Motor neuron (in vitro differentiated cells): ENCODE measurements at regions not wholly inside any gene's neighbourhood (a gene's known extent, or its start where the extent isn't known, plus 50 kb on each side); places are given as distances from the start of the nearest gene placed in this dataset.

Source experiments
- ATAC-seq, 8 experiments: fragments of 200-7000 bp; cut with Tn5 transposase; replicated peaks in 6 of 8; 2 replicates each; pipeline ENCODE4 v1.8.0; 2021; ENCODE audit warnings: mild to moderate bottlenecking in 8 of 8, moderate library complexity in 8 of 8
- H3K27ac ChIP-seq, 2 donors: fragments of 250-450 bp; sonication (Bioruptor Pico); 2 replicates each; pipeline ENCODE4 v1.9.0; 2021; ENCODE audit warnings: antibody characterized with exemption in 2 of 2, mild to moderate bottlenecking in 2 of 2, moderate library complexity in 1 of 2
- H3K4me1 ChIP-seq, 2 donors: fragments of 250-450 bp; sonication (Bioruptor Pico); replicated peaks in 1 of 2; 2 replicates each; pipeline ENCODE4 v1.6.1; 2021; ENCODE audit warnings: antibody characterized with exemption in 2 of 2, mild to moderate bottlenecking in 2 of 2, moderate library complexity in 1 of 2
- H3K4me3 ChIP-seq, 5 donors: fragments of 250-450 bp; sonication (Bioruptor Pico); 2 replicates each; pipeline ENCODE4 v1.9.0; 2021; ENCODE audit warnings: antibody characterized with exemption in 5 of 5, mild to moderate bottlenecking in 5 of 5, moderate library complexity in 4 of 5
- WGBS, 10 experiments: fragments of 450-650 bp; shearing (Covaris generic); methylation state at CpG; one replicate each; pipeline ENCODE4 v1.0.0; 2022; 5-methylcytosine and 5-hydroxymethylcytosine counted together
- in situ Hi-C, 9 experiments: fragments of 400-800 bp; cut with MboI; loops; one replicate each; pipeline ENCODE4 v1.15.0; 2021; ENCODE audit warnings: low sequenced_read_pairs in 9 of 9, low pct_unique_long_range_greater_than_20kb in 2 of 9; ENCODE audit not compliant: unreplicated experiment in 9 of 9

GRCh38 chr16:25637236-25637635 lies 54.5 kb upstream of the HS3ST4 start:
- 0 to 92% (median 69%) methylated on average over 1 to 2 of the region's 2 CpGs; no CpG with 5 or more reads in 5 of the 10 experiments for WGBS, 10 experiments
- Histone ChIP-seq H3K27ac (no peak overlapping the region), H3K4me1 (no peaks in the 10 kb centered on the region), H3K4me3 (no peak overlapping the region)
- ATAC-seq, result no peak
- in situ Hi-C loops, result loop anchor here in 1 of 9 experiments (25.0 kb wide), 1 partner anchor 100 kb away; no protein-coding TSS in a partner anchor

GRCh38 chr16:25636662-25637061 lies 55.1 kb upstream of the HS3ST4 start:
- ATAC-seq, result no peak
- in situ Hi-C loops, result loop anchor here in 1 of 9 experiments (25.0 kb wide), 1 partner anchor 101 kb away; no protein-coding TSS in a partner anchor
- WGBS, 10 experiments, result 0 to 86% (median 59%) methylated on average over 1 to 2 of the region's 2 CpGs; no CpG with 5 or more reads in 1 of the 10 experiments

GRCh38 chr16:25635454-25635853 lies 56.3 kb upstream of the HS3ST4 start:
- 29 to 100% (median 61%) methylated on average over 1 of the region's 1 CpG; no CpG with 5 or more reads in 6 of the 10 experiments for WGBS, 10 experiments
- no peak for ATAC-seq

More at GRCh38 chr16:25636662-25637061, 55.1 kb upstream of the HS3ST4 start:
- no peaks in the 10 kb centered on the region for H3K4me1 ChIP-seq
- no peak overlapping the region for H3K4me3 ChIP-seq
- H3K27ac ChIP-seq, result no peak overlapping the region

GRCh38 chr16:25633549-25633948 lies 58.2 kb upstream of the HS3ST4 start:
- Histone ChIP-seq H3K4me1 (no peaks in the 10 kb centered on the region), H3K27ac (no peak overlapping the region), H3K4me3 (no peak overlapping the region)
- ATAC-seq, result peak in 6 of 8 experiments; percentile 41 to 81 (median 64)
- in situ Hi-C loops, result loop anchor here in 1 of 9 experiments (25.0 kb wide), 1 partner anchor 104 kb away; no protein-coding TSS in a partner anchor
- WGBS, 10 experiments, result 0 to 83% (median 7%) methylated on average over 1 of the region's 2 CpGs; no CpG with 5 or more reads in 6 of the 10 experiments

More at GRCh38 chr16:25635454-25635853, 56.3 kb upstream of the HS3ST4 start:
- Histone ChIP-seq H3K4me3 (no peak overlapping the region), H3K27ac (no peak overlapping the region), H3K4me1 (no peaks in the 10 kb centered on the region)
- in situ Hi-C loops, result loop anchor here in 1 of 9 experiments (25.0 kb wide), 1 partner anchor 102 kb away; no protein-coding TSS in a partner anchor

GRCh38 chr16:25628766-25629165 lies 63.0 kb upstream of the HS3ST4 start:
- Histone ChIP-seq H3K27ac (no peak overlapping the region), H3K4me1 (no peaks in the 10 kb centered on the region), H3K4me3 (no peak overlapping the region)
- in situ Hi-C loops, result loop anchor here in 1 of 9 experiments (25.0 kb wide), 1 partner anchor 109 kb away; no protein-coding TSS in a partner anchor
- 11 to 100% (median 50%) methylated on average over 1 to 2 of the region's 2 CpGs; no CpG with 5 or more reads in 3 of the 10 experiments for WGBS, 10 experiments
- ATAC-seq, result no peak

- Histone ChIP-seq H3K4me1 (no peaks in the 10 kb centered on the region), H3K4me3 (no peak overlapping the region), H3K27ac (no peak overlapping the region)
- WGBS, 10 experiments, result 0 to 78% (median 36%) methylated on average over 1 to 3 of the region's 3 CpGs; no CpG with 5 or more reads in 1 of the 10 experiments
- no peak for ATAC-seq
- in situ Hi-C loops, result loop anchor here in 1 of 9 experiments (25.0 kb wide), 1 partner anchor 110 kb away; no protein-coding TSS in a partner anchor
Measured at GRCh38 chr16:25627641-25628040, 64.1 kb upstream of the HS3ST4 start.

GRCh38 chr16:25626172-25626571 lies 65.6 kb upstream of the HS3ST4 start:
- Histone ChIP-seq H3K4me1 (no peaks in the 10 kb centered on the region), H3K4me3 (no peak overlapping the region), H3K27ac (no peak overlapping the region)
- in situ Hi-C loops, result loop anchor here in 1 of 9 experiments (25.0 kb wide), 1 partner anchor 111 kb away; no protein-coding TSS in a partner anchor
- 33 to 95% (median 69%) methylated on average over 1 to 2 of the region's 2 CpGs; no CpG with 5 or more reads in 2 of the 10 experiments for WGBS, 10 experiments
- ATAC-seq, result peak in 2 of 8 experiments; percentile 18 to 40

GRCh38 chr16:25625620-25626019 lies 66.1 kb upstream of the HS3ST4 start:
- H3K4me1 ChIP-seq, result no peaks in the 10 kb centered on the region
- WGBS, 10 experiments, result 0 to 93% (median 17%) methylated on average over 1 to 2 of the region's 2 CpGs; no CpG with 5 or more reads in 5 of the 10 experiments
- no peak overlapping the region for H3K27ac ChIP-seq
- no peak overlapping the region for H3K4me3 ChIP-seq
- ATAC-seq, result no peak
- in situ Hi-C loops, result loop anchor here in 1 of 9 experiments (25.0 kb wide), 1 partner anchor 112 kb away; no protein-coding TSS in a partner anchor

- H3K27ac ChIP-seq, result no peak overlapping the region
- no peak overlapping the region for H3K4me3 ChIP-seq
- ATAC-seq, result no peak
- in situ Hi-C loops, result no loop called here
- 11 to 79% (median 46%) methylated on average over 1 to 8 of the region's 8 CpGs; no CpG with 5 or more reads in 1 of the 10 experiments for WGBS, 10 experiments
- no peaks in the 10 kb centered on the region for H3K4me1 ChIP-seq
Measured at GRCh38 chr16:25614716-25615265, 77.0 kb upstream of the HS3ST4 start.

- no peak for ATAC-seq
- no peaks in the 10 kb centered on the region for H3K4me1 ChIP-seq
- in situ Hi-C loops, result no loop called here
- no peak overlapping the region for H3K4me3 ChIP-seq
- no peak overlapping the region for H3K27ac ChIP-seq
- 0 to 90% (median 58%) methylated on average over 1 to 5 of the region's 5 CpGs for WGBS, 10 experiments
Measured at GRCh38 chr16:25613931-25614330, 77.8 kb upstream of the HS3ST4 start.

- no peak overlapping the region for H3K4me3 ChIP-seq
- no peak overlapping the region for H3K27ac ChIP-seq
- in situ Hi-C loops, result no loop called here
- WGBS, 10 experiments, result 10 to 65% (median 39%) methylated on average over 1 to 9 of the region's 9 CpGs; no CpG with 5 or more reads in 1 of the 10 experiments
- peak in 1 of 8 experiments; percentile 25 for ATAC-seq
- no peaks in the 10 kb centered on the region for H3K4me1 ChIP-seq
Measured at GRCh38 chr16:25608002-25608401, 83.8 kb upstream of the HS3ST4 start.

GRCh38 chr16:25606069-25606468 lies 85.7 kb upstream of the HS3ST4 start:
- in situ Hi-C loops, result no loop called here
- Histone ChIP-seq H3K4me3 (no peak overlapping the region), H3K4me1 (no peaks in the 10 kb centered on the region), H3K27ac (no peak overlapping the region)
- 0 to 85% (median 67%) methylated on average over 1 to 5 of the region's 6 CpGs; no CpG with 5 or more reads in 3 of the 10 experiments for WGBS, 10 experiments
- ATAC-seq, result no peak

GRCh38 chr16:25605381-25605780 lies 86.4 kb upstream of the HS3ST4 start:
- Histone ChIP-seq H3K4me1 (no peaks in the 10 kb centered on the region), H3K4me3 (no peak overlapping the region), H3K27ac (no peak overlapping the region)
- in situ Hi-C loops, result no loop called here
- ATAC-seq, result no peak
- WGBS, 10 experiments, result 0 to 44% (median 38%) methylated on average over 1 to 2 of the region's 2 CpGs; no CpG with 5 or more reads in 4 of the 10 experiments
